Nephron (organoid): ENCODE measurements at regions not wholly inside any gene's neighbourhood (a gene's known extent, or its start where the extent isn't known, plus 50 kb on each side); places are given as distances from the start of the nearest gene placed in this dataset.
"Not testable (repeated sequence)": the region's sequence is repeated elsewhere in the genome, so short reads cannot be mapped to it uniquely, and the experiment has no call there.

Experiments
- H3K27ac Mint-ChIP-seq, 3 experiments: 2 replicates each; pipeline ENCODE4 v1.8.0; 2020; ENCODE audit warnings: mixed read lengths in 3 of 3, mild to moderate bottlenecking in 2 of 3, moderate library complexity in 1 of 3
- H3K27me3 Mint-ChIP-seq: 2 replicates; pipeline ENCODE4 v1.8.0; 2021; ENCODE audit warnings: low read depth, mild to moderate bottlenecking, moderate library complexity, mixed read lengths
- H3K36me3 Mint-ChIP-seq: 2 replicates; pipeline ENCODE4 v1.8.0; 2020; ENCODE audit warnings: low read depth, mixed read lengths
- H3K4me1 Mint-ChIP-seq: 2 replicates; pipeline ENCODE4 v1.8.0; 2020; ENCODE audit warnings: mixed read lengths
- H3K4me3 Mint-ChIP-seq, 3 experiments: 2 replicates each; pipeline ENCODE4 v1.8.0; 2020; ENCODE audit warnings: mild to moderate bottlenecking in 3 of 3, mixed read lengths in 3 of 3, moderate library complexity in 2 of 3
- H3K9me3 Mint-ChIP-seq: 2 replicates; pipeline ENCODE4 v1.8.0; 2020; ENCODE audit warnings: mixed read lengths
- TF ChIP-seq, protein P1 (sequence below), 3 experiments: fragments of 200-600 bp; sonication (generic); IDR thresholded peaks; one replicate each; pipeline ENCODE4 v1.5.0; 2021; ENCODE audit warnings: antibody characterized with exemption in 3 of 3; ENCODE audit not compliant: unreplicated experiment in 3 of 3

DNA sequence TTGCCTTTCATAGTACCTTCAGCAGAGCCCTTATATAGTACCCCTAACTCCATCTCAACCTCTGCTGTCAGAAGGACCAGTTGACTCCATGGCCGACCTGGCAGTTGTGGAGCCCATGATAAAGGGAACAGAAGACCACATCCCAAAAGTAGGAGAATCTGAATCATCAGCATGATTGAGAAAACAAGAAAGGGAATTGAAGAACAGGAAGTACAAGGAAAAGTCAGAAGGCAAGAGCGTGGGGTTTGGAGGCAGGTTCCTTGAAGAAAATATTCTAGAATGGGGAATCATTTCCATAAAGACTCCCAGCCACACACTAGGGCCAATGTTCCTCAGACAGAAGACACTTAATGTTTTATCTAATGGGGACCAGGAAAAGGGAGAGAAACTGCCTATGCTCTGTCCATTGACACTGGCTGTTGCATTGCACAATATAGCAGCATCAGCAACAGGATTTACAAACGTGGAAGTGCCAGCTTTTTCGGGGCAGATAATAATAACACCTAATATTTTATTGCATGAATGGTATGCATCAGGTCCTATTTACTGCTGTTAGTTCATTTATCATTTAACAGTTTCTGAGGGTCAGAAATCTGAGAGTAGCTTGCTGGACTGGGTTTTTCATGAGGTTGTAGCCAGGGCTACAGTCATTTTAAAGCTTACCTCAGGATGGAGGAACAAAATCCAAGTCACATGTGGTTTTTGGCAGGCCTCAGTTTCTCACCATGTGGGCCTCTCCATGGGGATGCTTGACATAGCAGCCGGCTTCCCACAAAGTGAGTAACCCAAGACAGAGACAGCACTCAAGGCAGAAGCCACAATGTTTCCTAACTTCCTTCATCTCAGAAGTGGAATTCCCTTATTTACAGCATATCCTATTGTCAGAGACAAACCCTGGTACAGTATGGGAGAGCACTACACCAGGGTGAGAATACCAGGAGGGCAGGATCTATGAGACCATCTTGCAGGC lies 483.4 kb downstream of the PLPP3 start:
- no peaks in the 10 kb centered on the region for H3K4me1 Mint-ChIP-seq
- H3K9me3 Mint-ChIP-seq: peaks cover 2% of the 10 kb centered on the region
- no peaks in the 10 kb centered on the region for H3K36me3 Mint-ChIP-seq
- TF ChIP-seq, protein P1, sequence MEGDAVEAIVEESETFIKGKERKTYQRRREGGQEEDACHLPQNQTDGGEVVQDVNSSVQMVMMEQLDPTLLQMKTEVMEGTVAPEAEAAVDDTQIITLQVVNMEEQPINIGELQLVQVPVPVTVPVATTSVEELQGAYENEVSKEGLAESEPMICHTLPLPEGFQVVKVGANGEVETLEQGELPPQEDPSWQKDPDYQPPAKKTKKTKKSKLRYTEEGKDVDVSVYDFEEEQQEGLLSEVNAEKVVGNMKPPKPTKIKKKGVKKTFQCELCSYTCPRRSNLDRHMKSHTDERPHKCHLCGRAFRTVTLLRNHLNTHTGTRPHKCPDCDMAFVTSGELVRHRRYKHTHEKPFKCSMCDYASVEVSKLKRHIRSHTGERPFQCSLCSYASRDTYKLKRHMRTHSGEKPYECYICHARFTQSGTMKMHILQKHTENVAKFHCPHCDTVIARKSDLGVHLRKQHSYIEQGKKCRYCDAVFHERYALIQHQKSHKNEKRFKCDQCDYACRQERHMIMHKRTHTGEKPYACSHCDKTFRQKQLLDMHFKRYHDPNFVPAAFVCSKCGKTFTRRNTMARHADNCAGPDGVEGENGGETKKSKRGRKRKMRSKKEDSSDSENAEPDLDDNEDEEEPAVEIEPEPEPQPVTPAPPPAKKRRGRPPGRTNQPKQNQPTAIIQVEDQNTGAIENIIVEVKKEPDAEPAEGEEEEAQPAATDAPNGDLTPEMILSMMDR (IDR thresholded peaks at IDR 0.05; ENCODE audit: unreplicated experiment in 3 of 3): no peak
- no peak overlapping the region for H3K4me3 Mint-ChIP-seq
- H3K27ac Mint-ChIP-seq: peak overlapping the region in 1 of 3 experiments; percentile 61
- no peaks in the 10 kb centered on the region for H3K27me3 Mint-ChIP-seq

- Mint-ChIP-seq H3K36me3 (no peaks in the 10 kb centered on the region), H3K9me3 (peaks cover 2% of the 10 kb centered on the region), H3K27ac (no peak overlapping the region), H3K4me1 (no peaks in the 10 kb centered on the region), H3K27me3 (no peaks in the 10 kb centered on the region), H3K4me3 (no peak overlapping the region)
- TF ChIP-seq, protein P1 (IDR thresholded peaks at IDR 0.05; ENCODE audit: unreplicated experiment in 3 of 3): no peak
Measured at GRCh38 chr1:56094168-56094567, 485.2 kb downstream of the PLPP3 start.

DNA sequence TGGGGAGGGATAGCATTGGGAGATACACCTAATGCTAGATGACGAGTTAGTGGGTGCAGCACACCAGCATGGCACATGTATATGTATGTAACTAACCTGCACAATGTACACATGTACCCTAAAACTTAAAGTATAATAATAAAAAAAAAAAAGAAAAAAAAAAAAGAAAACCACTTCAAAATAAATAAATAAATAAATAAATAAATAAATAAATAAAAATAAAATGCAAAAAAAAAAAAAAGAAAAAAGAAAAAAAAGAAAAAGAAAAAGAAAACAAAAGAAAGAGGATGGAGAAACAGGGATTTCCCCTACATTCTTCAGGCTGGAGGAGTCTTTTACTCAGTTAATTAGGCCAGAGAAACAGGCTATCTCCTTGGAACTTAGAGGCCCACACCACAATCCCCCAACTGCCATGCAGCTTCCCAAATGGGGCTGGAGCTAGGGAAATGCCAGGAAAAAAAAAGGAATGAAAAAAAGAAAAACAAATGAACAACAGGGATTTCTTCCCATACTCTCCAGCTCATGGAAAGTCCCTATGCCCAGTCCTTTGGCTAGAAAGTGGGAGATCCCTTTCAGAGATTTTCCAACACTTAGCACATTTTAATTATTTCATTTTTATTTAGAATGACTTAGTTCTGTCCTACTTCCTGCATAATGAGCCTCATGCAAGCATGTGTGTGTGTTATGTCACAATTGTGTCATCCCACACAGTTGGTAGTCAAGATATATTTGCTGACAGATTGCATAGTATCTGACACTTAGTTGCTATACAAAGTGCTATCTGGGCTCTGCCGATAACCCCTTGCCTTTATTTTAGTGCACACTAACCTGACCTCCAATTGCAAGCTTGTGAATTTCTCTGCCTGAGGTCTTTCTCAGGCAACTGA lies 486.4 kb downstream of the PLPP3 start:
- TF ChIP-seq, protein P1 (IDR thresholded peaks at IDR 0.05; ENCODE audit: unreplicated experiment in 3 of 3): no peak
- Mint-ChIP-seq H3K4me3 (no peak overlapping the region), H3K9me3 (peaks cover 5% of the 10 kb centered on the region), H3K4me1 (no peaks in the 10 kb centered on the region), H3K27ac (no peak overlapping the region), H3K27me3 (no peaks in the 10 kb centered on the region), H3K36me3 (peaks cover 3% of the 10 kb centered on the region)

GRCh38 chr1:56089826-56090225 lies 489.5 kb downstream of the PLPP3 start:
- not testable (repeated sequence) for H3K36me3 Mint-ChIP-seq, H3K4me3 Mint-ChIP-seq, H3K27me3 Mint-ChIP-seq, H3K27ac Mint-ChIP-seq, H3K4me1 Mint-ChIP-seq
- peaks cover 12% of the 10 kb centered on the region for H3K9me3 Mint-ChIP-seq

GRCh38 chr1:56084246-56084645 lies 495.1 kb downstream of the PLPP3 start:
- peaks cover 4% of the 10 kb centered on the region for H3K27me3 Mint-ChIP-seq
- peaks cover 20% of the 10 kb centered on the region for H3K4me1 Mint-ChIP-seq
- TF ChIP-seq, protein P1 (IDR thresholded peaks at IDR 0.05; ENCODE audit: unreplicated experiment in 3 of 3): no peak
- H3K4me3 Mint-ChIP-seq: no peak overlapping the region
- H3K36me3 Mint-ChIP-seq: peaks cover 3% of the 10 kb centered on the region
- peaks cover 14% of the 10 kb centered on the region for H3K9me3 Mint-ChIP-seq
- H3K27ac Mint-ChIP-seq: no peak overlapping the region

- Mint-ChIP-seq H3K36me3 (no peaks in the 10 kb centered on the region), H3K9me3 (peaks cover 7% of the 10 kb centered on the region), H3K27me3 (peaks cover 4% of the 10 kb centered on the region), H3K27ac (peak overlapping the region in 2 of 3 experiments; percentile 23 to 51), H3K4me3 (no peak overlapping the region), H3K4me1 (peaks cover 20% of the 10 kb centered on the region)
- TF ChIP-seq, protein P1 (IDR thresholded peaks at IDR 0.05; ENCODE audit: unreplicated experiment in 3 of 3): no peak
Measured at GRCh38 chr1:56081736-56082135, 497.6 kb downstream of the PLPP3 start.
